HG02610 (cell line): ENCODE measurements at regions not wholly inside any gene's neighbourhood (a gene's known extent, or its start where the extent isn't known, plus 50 kb on each side); places are given as distances from the start of the nearest gene placed in this dataset.

Source experiments
- ATAC-seq: cut with Tn5 transposase; IDR thresholded peaks from one replicate; pipeline ENCODE4 v1.9.1; 2021; ENCODE audit warnings: mild to moderate bottlenecking, moderate library complexity; ENCODE audit not compliant: unreplicated experiment

DNA sequence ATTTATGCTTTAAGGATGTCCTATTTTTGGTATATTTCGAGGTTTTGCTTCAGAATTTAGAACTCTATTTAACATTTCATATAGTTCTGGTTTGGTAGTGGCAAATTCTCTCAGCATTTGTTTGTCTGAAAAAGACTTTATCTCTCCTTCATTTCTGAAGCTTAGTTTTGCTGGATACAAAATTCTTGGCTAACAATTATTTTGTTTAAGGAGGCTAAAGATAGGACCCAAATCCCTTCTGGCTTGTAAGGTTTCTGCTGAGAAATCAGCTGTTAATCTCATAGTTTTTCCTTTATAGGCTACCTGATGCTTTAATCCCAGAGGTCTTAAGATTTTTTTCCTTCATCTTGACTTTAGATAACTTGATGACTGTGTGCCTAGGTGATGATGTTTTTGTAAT lies 162.7 kb upstream of the B3GAT2 start:
- no peak for ATAC-seq

DNA sequence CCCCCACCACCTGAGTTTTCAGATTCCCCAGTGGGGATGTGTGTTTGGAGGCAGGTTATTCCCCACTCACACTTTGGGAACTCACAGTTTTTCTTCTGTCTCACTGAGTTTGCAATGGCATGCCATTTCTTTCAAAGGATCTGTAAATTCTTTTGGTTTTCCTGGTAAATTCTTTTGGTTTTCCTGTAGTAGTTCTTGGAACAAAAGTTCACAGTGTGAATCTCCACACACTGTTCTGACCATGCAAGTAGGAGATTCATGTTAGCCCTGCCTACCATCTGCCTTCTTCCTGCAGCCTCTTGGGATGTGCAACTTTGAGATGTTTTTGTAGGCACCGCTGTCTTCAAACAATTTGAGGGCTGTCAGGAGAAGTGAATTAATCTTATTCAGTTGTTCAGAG lies 165.6 kb upstream of the OGFRL1 start:
- ATAC-seq: no peak

DNA sequence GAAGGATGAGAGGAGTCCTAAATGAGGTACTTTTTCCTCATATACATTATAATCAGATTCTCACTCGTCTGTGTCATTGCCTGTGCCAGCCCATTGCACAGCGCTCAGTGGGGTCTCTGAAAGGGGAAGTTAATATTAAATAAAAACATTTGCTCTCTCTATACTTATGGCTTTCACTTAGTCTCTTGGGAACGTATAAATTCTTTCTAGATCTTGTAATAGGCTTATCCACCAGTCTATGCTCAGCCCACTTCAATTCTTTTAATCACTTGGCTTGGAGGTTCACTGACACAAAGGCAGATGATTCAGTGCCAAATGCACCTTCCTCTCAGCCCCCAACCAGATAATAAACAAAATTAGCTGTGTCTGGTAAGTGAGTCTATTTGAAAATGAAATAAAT lies 164.3 kb upstream of the OGFRL1 start:
- ATAC-seq: no peak

DNA sequence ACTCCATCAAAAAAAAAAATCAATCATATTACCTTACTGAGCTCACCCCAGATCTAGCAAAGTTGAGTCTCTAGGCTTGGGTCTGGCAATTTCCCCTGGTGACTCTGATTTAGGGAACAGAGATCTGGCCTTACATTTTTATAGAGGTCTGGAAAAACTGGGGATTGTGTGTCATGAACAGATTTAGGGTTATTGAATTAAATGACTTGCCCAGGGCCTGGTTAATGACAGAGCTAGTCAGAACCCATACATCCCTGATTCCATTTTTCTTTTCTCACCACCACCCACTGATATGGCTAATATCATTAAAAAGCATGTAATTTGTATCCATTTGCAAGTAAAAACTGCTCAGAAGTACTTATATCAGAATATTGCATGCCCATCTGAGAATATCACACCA lies 163.4 kb upstream of the OGFRL1 start:
- ATAC-seq: no peak

DNA sequence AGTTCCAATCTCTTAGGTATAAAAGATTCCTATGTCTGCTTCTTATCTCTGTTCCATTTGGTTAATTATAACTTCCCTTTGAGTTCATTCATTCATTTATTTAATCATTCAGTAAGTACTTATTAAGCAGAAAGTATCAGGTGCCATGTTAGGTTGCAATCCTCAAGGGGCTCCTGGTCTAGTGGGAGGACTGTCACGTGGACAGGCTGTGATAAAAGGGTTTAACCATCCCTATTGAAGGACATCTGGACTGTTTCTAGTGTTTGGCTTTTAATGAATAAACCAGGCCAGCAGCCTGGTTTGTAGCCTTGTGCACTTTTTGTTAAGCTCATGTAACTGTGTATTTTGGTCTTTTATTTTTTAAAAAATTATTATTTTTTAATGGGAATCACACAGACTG lies 162.1 kb upstream of the OGFRL1 start:
- no peak for ATAC-seq

DNA sequence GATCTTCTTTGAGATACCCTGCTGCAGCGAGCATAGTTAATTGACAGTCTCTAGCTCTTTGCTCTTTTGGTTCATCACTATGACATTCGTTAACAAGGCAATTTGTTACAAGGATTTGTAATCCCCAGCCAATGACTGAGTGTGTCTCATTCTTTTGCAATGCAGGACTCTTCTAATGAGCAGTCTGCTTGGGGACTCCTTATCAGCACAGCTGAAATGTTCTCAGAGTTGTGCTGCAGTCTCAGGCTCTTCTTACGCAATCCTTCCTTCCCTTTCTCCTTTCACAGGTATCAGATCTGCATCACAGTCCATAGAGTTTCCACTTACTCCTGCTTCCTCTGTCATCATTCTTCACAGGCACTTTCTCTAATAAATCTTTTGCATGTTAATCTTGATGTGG lies 161.2 kb upstream of the OGFRL1 start:
- ATAC-seq: no peak

DNA sequence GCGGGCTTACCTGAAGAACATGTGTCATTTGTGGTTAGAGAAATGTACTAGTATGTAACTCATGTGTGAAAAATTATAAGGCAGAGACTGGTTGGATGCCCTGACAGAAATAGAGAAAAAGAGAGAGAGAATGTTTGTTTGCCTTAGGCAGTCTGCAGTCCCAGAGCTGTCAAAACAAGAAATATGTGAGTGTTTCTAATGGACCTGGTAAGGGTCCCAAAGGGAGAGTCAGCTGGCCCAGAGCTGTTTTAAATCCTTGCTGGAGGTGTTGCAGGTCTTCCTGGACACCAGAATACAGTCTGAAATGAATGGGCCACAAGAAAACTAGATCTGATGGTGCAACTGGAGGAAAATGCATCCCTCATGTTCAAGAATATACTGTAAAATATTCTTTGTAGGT lies 158.3 kb upstream of the OGFRL1 start:
- no peak for ATAC-seq

DNA sequence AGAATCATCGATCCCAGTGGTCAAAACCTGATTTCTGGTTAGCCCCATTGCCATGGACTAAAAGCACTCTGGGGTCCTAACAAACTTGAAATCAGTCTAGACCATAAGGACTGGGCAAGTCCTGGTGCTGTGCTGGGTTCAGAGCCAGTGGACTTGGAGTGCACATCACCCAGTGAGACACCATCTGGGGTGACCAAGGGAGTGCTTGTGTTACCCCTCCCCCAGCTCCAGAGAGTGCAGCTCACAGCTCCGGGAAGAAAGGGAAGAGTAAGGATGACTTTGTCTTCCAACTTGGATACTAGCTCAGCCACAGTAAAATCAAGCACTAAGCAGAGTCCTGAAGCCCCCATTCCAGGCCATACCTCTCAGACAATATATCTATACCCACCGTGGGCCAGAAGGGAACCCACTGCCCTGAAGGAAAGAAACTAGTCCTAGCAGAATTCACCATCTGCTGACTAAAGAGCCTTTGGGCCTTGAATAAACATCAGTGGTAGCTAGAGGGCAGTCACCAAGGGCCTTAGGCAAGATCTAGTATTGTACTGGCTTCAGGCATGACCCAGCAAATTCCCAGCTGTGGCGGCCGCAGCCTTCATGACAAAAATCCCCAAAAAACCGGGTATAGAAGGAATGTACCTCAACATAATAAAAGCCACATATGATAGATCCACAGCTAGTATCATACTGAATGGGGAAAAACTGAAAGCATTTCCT lies 153.5 kb upstream of the OGFRL1 start:
- ATAC-seq: no peak

DNA sequence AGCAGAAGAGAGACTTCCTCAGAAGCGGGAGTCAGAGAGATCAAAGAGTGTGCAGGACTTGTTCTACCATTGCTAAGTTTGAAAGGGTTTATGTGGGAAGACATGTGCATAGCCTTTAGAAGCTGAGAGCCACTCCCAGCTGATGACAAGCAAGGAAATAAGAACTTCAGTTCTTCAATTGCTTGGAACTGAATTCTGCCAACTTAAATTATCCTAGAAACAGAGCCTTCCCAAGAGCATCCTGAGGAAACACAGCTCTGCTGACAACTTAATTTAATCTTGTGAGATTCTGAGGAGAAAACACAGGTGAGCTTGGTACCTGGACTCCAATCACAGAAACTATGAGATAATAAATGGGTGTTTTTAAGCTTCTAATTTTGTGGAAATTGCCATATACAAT lies 150.6 kb upstream of the OGFRL1 start:
- no peak for ATAC-seq

DNA sequence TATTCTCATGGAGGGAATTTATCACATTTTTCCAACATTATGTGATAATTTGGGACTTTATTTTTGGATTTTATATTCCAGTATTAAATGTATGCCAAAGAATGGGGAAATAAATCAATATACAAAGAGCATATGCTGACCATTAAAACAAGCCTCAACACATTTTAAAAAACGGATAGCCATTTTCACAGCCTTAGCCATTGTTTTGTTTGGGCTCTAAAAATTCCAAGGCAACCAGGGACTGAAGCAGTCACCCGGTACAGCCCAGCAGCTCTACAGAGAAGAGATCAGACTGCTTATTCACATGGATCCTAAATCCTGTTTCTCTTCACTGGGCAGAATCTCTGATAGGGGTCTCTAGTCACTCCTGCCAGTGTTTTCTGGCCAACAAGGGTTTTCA lies 150.2 kb upstream of the OGFRL1 start:
- ATAC-seq: no peak

DNA sequence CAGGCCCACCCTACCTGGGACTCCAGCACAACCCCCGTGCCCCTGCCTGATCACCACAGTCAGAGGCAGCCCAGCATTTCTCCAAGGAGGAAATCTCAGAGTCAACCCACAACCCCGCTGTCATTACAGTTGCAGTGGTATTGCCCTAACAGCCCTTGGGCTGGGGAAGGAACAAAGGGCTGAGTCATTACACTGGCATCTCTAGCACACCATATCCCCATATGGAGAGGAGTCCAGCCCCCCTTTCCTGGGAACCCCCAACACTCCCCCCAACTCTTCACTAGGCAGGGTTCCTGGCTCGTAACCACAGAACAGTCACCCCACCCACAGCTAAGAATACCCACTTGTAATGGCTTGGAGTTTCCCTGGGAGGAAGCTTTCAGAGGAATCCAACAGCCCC lies 149.4 kb upstream of the OGFRL1 start:
- ATAC-seq: no peak

DNA sequence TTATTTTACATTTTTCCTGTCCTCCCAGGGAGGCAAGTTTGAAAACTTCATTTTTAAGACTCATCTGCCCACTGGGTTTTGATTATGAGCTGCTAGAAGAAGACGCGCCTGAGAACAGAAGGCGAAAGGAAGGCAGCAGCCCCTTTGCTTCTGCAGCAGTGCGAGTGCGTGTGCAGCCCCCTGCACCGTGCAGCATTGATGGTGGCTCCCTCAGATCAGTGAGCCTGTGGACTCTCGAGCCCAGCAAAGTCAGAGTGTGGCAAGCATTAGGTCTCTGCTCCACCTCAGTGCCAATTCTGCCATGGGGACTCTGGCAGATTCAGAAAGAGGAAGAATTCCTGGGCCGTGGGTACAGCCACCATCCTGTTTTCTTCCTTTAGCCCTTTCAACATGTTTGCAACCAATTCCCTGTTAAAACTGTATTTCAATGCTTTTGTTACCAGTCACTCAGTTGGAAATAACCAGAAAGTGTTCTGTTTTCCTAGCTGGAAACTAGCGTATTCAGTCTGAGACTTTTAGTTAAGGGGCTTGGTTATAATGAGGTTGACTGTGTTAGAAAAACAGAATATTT lies 134.8 kb upstream of the OGFRL1 start:
- no peak for ATAC-seq

DNA sequence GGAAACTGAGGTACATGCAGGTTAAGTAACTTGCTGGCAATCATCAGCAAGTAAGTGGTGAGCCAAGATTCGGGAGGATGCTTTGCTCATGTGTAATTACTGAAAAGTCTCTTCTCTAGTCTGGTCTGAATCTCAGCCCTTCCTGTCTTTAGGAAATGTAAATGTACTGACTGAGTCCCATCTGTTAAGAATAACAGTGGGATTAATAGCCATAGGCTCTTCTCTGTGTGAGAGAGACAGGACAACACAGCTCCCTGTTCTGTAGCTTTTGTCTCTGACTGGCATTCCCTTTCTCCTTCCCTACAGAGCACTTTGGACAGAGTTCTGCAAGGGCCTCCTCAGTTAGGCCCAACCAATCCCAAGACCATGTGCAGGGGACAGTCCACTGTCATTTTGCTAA lies 131.3 kb upstream of the OGFRL1 start:
- ATAC-seq: no peak

DNA sequence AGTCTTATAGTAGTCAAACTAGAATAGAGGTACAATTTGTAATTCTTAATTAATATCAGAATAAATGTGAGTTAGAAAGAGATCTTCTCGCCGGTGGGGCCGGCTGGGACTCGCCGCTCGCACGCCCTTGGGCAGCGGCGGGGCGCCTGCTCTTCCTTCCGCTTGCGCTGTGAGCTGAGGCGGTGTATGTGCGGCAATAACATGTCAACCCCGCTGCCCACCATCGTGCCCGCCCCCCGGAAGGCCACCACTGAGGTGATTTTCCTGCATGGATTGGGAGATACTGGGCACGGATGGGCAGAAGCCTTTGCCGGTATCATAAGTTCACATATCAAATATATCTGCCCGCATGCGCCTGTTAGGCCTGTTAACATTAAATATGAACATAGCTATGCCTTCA lies 123.7 kb upstream of the OGFRL1 start:
- no peak for ATAC-seq

DNA sequence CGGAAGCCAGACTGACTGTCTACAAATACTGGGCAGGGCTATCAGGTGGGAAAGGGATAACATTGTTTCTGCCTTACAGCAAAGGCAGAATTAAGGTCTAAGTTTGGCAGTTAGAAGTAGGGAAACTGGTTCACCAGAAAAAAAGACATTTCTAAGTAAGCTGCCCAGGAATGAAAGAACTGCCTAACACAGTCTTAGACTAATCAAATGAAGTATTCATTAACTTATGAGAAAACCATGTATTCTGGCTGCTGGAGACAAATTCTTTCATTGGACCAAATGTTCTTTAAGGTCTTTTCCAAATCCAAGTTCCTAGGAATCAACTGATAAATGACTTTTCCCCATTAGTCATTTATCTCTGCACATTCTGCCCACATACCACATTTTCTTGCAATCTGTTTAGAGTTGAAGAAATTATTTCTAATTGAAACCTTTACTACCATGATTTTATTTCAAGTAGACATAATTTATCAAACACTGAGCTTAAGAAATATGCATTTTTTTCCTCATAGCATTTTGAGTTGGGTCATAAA lies 120.3 kb upstream of the OGFRL1 start:
- ATAC-seq: no peak

DNA sequence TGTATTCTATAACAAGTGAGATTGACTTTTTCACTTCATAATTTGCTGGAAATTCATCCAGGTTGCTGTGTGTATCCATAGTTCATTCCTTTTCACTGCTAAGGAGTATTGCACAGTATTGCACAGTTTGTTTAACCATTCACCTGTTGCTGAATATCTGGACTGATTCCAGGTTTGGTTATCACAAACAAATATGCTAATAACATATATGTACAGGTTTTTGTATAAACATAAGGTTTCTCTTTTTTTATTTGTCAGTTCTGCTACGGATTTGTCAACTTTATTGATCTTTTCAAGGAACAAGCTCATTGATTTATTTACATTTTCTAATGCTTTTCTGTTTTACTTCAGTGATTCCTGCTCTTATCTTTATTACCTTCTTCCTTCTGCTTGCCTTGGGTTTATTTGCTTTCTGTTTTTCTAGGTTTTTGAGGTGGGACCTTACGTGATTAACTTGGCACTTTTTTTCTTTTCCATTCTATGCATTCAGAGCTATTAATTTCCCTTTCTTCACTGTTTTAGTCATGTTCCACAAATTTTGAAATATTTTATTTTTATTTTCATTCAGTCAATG lies 117.0 kb upstream of the OGFRL1 start:
- ATAC-seq: no peak

DNA sequence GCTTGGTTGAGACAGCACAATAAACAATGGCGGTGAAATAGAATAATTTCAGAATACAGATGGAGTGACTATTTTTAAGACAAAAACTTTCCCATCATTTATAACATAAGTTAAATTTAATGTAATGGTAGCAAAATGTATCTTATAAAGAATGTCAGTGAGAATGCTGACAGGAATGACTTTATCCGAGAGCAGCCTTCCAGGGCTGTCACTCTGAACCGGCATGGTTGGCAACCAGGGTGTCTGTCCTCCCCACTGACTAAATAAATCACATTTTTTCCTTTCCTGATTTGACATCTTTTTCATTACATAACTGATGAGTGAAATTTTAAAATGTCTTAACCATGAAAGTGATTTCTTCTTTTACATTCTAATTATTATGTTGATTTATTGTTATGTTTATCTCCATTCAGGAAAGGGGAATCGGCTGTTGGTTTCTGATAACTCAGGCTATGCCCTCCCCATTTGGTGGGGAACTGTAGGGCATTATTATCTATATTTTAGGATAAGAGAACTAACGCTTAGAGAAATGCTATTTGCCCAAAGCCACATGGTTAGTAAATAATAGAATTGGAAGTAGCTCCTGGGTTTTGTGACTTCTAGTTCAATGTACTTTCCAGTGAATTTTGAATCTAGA lies 109.2 kb upstream of the OGFRL1 start:
- no peak for ATAC-seq

DNA sequence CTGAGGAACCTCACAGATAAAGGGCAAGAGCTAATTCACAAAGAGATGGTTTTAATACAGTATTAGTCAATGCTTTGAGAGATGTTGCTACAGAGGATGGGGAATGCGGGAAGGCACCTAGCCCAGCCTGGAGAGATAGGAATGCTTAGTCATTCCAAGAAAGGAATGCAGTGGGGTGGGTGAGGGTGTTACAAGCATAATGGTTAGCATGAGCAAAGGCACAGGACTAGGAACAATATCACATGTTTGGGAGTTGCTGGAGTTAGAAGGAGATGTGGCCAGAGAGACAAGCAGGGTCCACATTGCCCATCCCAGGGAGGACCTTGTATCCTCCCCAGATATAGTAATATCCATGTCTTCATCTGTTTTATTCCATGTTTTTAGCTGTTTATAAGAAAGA lies 107.0 kb upstream of the OGFRL1 start:
- ATAC-seq: no peak

DNA sequence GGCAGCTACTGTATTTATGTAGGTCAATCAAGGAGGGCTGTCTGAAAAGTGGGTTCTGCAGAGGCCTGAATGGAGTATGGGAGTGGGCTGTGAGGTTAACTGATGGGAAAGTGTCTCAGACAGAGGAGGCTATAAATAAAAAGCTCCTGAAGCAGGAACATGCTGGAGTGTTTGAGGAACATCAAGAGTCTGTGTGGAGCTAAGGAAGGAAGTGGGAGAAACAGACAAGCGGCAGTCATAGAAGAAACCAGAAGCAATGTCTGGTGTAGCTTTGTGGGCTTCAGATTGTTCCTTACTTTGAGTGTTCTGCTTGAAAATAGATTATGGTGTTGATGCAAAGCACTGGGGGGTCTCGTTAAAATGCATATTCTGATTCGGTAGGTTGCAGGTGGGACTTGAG lies 101.5 kb upstream of the OGFRL1 start:
- no peak for ATAC-seq

DNA sequence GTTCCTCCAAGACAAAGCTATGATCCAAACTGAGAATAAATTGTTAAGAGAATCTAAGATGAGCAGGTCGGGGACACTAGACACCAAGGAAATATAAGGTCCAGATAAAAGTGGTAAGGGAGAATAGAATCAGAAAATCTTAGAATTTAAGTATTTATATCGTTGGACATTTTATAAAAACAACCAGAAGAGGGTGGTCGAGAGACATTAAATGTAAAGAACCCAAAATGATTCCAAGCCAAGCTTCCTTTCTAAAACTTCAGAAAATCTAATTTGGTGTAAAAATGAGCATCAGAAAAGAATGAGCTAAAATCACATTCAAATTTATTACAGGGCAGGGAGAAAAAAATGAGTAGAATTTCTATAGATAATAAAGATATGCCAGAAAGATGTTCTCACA lies 97.8 kb upstream of the OGFRL1 start:
- no peak for ATAC-seq

DNA sequence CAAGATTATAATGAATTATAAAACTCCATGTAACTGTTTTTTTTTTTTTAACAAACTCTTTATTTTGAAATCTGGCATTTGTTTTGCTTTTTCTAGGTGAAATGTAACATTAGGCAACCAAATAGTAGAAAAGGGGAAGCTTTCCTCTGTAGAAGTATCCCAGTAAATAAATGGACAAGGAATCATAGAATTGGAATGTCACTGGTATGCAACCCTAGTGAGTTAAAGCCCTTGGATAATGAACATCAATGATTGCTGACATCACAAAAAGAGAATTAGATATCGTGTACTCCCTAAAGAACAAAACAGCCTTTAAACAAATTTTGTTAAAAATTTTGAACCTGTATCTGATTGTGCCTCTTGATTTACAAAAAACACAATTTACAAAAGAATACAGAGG lies 93.9 kb upstream of the OGFRL1 start:
- no peak for ATAC-seq

DNA sequence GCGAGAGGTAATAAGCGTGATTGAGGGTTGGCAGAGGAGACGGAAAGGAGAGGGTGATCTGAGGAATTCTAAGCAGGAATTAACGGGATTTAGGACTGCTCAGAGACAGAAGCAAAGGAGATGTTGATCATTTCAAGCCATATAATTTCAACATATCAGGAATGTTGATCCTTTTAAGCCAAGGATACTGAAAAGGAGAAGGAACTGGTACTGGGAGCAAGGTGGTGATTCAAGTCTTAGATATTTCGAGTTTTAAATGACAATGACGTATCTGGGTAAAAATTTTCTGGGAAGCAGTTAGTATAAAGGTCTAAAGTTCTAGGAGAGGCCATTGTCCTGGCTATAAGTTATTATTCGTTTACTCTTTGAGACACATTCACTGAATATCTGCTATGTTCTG lies 91.3 kb upstream of the OGFRL1 start:
- no peak for ATAC-seq
